LNCaP clone FGC (cell line): ENCODE measurements at regions not wholly inside any gene's neighbourhood (a gene's known extent, or its start where the extent isn't known, plus 50 kb on each side); places are given as distances from the start of the nearest gene placed in this dataset.
"Not testable (repeated sequence)": the region's sequence is repeated elsewhere in the genome, so short reads cannot be mapped to it uniquely, and the experiment has no call there.

ENCODE experiments used
- DNase-seq: peaks from one replicate; pipeline ENCODE4 v3.0.0-alpha.2; 2011; ENCODE audit warnings: low read depth
- H3K4me3 ChIP-seq: 2 replicates; pipeline ENCODE4 v1.5.1; 2011; ENCODE audit warnings: mild to moderate bottlenecking, low read depth, low read length, control low read depth
- TF ChIP-seq, protein P1 (sequence below): IDR thresholded peaks from 2 replicates; pipeline ENCODE4 v1.5.1; 2012; ENCODE audit warnings: mild to moderate bottlenecking; ENCODE audit not compliant: control insufficient read depth, insufficient read depth; ENCODE audit errors: extremely low read depth

DNA sequence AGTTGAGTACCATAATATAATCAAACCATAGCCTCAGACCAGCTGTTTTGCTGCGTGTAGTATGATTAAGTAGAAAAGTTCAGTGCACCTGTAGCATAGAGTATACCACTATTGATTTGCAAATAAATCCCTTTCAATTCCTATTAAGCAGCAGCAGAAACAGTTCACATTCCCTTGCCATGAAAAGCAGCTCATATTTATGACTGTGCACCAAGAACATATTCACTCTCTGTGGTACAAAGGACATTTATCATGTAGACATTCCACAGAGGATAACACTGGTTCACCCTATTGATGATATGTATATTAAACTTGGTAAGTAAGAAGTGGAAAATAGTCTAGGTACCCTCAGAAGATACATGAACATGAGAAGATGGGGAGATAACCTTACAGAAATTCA lies 1689.1 kb upstream of the CDH6 start:
- no peak overlapping the region for H3K4me3 ChIP-seq
- TF ChIP-seq, protein P1, sequence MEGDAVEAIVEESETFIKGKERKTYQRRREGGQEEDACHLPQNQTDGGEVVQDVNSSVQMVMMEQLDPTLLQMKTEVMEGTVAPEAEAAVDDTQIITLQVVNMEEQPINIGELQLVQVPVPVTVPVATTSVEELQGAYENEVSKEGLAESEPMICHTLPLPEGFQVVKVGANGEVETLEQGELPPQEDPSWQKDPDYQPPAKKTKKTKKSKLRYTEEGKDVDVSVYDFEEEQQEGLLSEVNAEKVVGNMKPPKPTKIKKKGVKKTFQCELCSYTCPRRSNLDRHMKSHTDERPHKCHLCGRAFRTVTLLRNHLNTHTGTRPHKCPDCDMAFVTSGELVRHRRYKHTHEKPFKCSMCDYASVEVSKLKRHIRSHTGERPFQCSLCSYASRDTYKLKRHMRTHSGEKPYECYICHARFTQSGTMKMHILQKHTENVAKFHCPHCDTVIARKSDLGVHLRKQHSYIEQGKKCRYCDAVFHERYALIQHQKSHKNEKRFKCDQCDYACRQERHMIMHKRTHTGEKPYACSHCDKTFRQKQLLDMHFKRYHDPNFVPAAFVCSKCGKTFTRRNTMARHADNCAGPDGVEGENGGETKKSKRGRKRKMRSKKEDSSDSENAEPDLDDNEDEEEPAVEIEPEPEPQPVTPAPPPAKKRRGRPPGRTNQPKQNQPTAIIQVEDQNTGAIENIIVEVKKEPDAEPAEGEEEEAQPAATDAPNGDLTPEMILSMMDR: no peak
- no peak for DNase-seq

DNA sequence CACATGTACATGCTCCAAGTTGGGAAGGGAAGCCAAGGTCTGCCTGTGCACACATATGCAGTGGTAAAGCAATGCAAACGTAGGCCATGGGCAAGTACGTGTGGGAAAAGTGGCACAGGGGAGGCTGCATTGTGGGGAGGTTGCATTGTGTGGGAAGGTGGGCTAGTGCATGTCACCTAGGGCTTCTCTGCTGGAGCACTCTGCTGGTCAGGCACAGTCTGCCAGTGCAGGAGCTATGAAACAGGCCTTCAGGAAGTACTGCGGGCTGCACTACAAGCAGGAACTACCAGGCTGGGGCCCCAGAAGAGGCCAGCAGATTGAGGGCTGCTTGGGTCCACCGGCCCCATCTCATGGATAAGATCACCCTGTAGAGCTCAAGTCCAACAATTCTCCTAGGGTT lies 1694.6 kb upstream of the CDH6 start:
- DNase-seq: no peak
- H3K4me3 ChIP-seq: no peak overlapping the region
- TF ChIP-seq, protein P1: no peak

DNA sequence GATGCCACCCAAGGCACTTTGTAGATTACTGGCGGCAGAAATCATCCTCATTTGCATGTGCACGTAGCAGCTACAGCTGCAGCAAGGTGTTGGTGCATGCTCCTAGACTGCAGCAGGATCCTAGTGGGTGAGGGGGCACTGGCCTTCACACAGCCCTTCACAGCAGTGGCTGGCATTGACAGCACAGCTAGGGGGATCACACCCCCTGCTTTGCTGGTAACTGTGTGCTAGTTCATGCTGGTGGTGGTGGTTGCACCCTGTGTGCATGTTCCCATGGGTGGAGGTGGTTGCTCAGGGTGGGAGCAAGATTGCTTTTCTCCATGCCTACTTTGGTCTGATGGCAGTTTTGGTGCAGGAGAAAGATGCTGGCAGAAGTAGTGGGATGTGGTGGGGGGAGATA lies 1695.1 kb upstream of the CDH6 start:
- no peak overlapping the region for H3K4me3 ChIP-seq
- DNase-seq: no peak
- TF ChIP-seq, protein P1: no peak

DNA sequence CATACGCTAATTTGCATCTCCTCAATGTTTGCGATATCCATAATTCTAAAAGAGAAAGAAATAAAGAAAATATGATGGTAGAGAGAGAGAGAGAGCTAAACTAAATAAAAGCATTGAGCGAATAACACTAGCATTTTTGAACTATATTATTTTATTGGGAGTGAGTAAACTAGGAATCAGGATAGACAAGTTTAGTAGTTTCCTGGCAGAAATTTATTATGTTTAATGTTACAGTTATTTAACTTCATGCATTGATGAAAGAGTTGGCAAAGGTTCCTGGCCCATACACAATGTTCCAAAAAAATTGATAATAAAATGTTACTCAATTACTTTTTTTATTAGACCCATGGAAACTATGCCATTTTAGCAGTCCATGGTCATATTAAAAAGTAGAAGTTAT lies 1708.2 kb upstream of the CDH6 start:
- H3K4me3 ChIP-seq: peak overlapping the region; percentile 5; the same call in 1 of the 2 replicates
- DNase-seq: peak; percentile 93
- TF ChIP-seq, protein P1: no peak

DNA sequence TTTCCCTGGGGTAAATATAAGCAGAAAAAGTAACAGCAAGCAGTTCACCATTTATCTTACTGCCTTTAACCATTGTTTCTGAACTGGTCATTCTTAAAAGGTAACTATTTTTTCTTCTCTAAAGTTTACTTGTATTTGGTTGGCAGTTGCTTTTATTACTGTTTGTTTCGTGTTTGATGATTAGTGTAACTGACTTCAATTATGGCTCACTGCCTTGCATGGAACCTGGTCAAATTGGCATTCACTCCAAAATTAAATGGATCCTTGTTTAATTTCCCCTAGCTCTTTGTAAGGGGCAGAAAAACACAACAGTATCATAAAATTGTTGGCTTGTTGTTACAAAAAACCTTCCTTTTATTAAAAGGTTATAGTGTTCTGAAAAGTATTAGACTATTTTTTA lies 1723.9 kb upstream of the CDH6 start:
- H3K4me3 ChIP-seq: no peak overlapping the region
- TF ChIP-seq, protein P1: no peak
- DNase-seq: peak; percentile 88

DNA sequence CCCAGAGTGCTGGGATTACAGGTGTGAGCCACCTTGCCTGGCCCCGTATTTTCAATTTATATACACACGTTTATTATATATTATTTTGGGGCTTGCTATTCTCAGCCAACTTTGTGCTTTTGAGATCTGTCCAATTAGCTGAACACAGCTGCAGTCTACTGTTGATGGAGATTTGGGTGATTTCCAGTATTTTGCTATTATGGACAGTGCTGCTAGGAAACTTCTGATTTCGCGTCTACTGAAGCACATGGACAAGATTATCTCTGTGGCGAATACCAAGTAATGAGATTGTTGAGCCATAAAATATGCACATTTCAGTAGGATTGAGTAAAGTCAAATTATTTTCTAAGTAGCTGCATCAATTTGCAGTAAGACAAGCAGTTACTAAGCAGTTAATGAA lies 1731.2 kb upstream of the CDH6 start:
- no peak overlapping the region for H3K4me3 ChIP-seq
- TF ChIP-seq, protein P1: no peak
- no peak for DNase-seq

DNA sequence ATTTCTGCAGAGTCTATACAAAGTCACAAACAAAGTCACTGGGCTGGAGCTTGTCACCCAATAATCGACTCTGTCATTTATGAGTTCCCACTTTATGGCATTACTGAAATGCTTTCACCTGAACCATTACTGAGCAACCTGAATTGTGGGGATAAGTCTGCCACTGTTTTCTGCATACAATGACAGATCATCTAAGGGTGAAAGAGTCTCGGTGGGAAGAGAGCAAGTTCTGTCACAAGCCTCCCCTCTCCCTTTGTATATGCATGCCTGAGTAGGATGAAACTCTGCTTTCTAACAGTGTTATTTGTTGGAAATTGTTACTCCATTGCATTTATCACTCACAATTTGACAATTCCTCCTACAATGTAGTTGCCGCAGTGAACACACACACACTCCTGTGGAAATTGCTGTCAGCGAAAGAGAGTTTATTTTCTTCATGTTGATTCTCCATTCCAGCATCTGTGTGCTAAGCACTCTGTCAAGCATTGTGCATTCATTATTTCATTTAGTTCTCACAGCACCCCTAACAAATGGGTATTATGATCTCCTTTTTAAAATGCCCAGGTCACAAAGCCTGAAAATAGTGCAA lies 1732.4 kb upstream of the CDH6 start:
- no peak overlapping the region for H3K4me3 ChIP-seq
- TF ChIP-seq, protein P1: no peak
- DNase-seq: no peak

DNA sequence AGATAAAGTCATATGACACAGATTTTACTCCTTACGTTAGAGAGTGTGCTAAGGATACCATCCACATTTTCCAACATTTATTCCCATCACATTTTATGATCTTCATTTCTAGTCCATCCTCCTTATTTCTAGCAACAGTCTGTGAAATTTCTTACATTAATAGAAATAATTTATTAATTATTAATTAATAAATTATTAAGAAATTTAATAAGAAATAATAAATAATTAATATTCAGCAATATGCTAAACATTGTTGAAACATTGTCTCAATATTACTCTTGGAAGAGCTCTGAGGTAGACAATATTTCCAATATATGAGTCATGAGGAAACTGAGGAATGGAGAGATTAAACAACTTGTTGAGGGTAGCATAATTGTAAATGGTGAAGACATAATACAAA lies 1742.5 kb upstream of the CDH6 start:
- H3K4me3 ChIP-seq: not testable (repeated sequence)

More for the DNA sequence above, 1742.5 kb upstream of the CDH6 start:
- not testable (repeated sequence) for DNase-seq
